Caco-2 (cell line): ENCODE measurements at regions not wholly inside any gene's neighbourhood (a gene's known extent, or its start where the extent isn't known, plus 50 kb on each side); places are given as distances from the start of the nearest gene placed in this dataset.

ENCODE experiments used
- BruUV-seq: library from RNA; stranded (reverse); fragments of 400-500 nt; replicated peaks from 2 replicates; lab custom pipeline; 2021; lab: Mats Ljungman, UMichigan
- CTCF ChIA-PET: fragments of 300-600 bp; sonication (Branson Sonifier 250); formaldehyde crosslinking; loops from one replicate; lab custom pipeline; 2022; ENCODE audit warnings: antibody characterized with exemption; lab: Charles Lee
- POLR2A ChIA-PET: fragments of 300-600 bp; sonication (Branson Sonifier 250); formaldehyde crosslinking; loops from one replicate; lab custom pipeline; 2022; ENCODE audit warnings: antibody characterized with exemption; lab: Charles Lee
- DNase-seq, 2 experiments: peaks; one replicate each; pipeline versions ENCODE4 v3.0.0 to v3.0.0-alpha.2; 2020 to 2022
- H3K27me3 ChIP-seq: replicated peaks from 2 replicates; pipeline ENCODE4 v1.6.0; 2011; ENCODE audit warnings: low read length; ENCODE audit not compliant: control insufficient read depth, insufficient read depth
- H3K36me3 ChIP-seq: 2 replicates; pipeline ENCODE4 v1.5.1; 2011; ENCODE audit warnings: low read length; ENCODE audit not compliant: control insufficient read depth, insufficient read depth
- H3K4me1 ChIP-seq: fragments of 250-450 bp; sonication (Bioruptor Pico); 2 replicates; pipeline ENCODE4 v1.5.1; 2020; ENCODE audit warnings: mild to moderate bottlenecking
- H3K4me3 ChIP-seq: 2 replicates; pipeline ENCODE4 v1.5.1; 2011; ENCODE audit warnings: low read depth, mild to moderate bottlenecking, control low read depth, low read length
- H3K9me3 ChIP-seq: fragments of 250-450 bp; sonication (Bioruptor Pico); 2 replicates; pipeline ENCODE4 v1.5.1; 2020; ENCODE audit warnings: mild to moderate bottlenecking, moderate library complexity
- H3K27ac Mint-ChIP-seq: one replicate; pipeline ENCODE4 v1.8.0; 2022; ENCODE audit warnings: mixed read lengths; ENCODE audit not compliant: unreplicated experiment
- H3K27me3 Mint-ChIP-seq: one replicate; pipeline ENCODE4 v1.8.0; 2022; ENCODE audit warnings: mixed read lengths; ENCODE audit not compliant: insufficient read depth, unreplicated experiment
- H3K36me3 Mint-ChIP-seq: one replicate; pipeline ENCODE4 v1.8.0; 2022; ENCODE audit warnings: mild to moderate bottlenecking, mixed read lengths; ENCODE audit not compliant: insufficient read depth, unreplicated experiment
- H3K4me1 Mint-ChIP-seq: one replicate; pipeline ENCODE4 v1.8.0; 2022; ENCODE audit warnings: low read depth, mixed read lengths; ENCODE audit not compliant: unreplicated experiment
- H3K4me3 Mint-ChIP-seq: one replicate; pipeline ENCODE4 v1.8.0; 2022; ENCODE audit warnings: mild to moderate bottlenecking, moderate library complexity, mixed read lengths; ENCODE audit not compliant: unreplicated experiment
- H3K9me3 Mint-ChIP-seq: one replicate; pipeline ENCODE4 v1.8.0; 2022; ENCODE audit warnings: mixed read lengths; ENCODE audit not compliant: unreplicated experiment
- CTCF ChIP-seq, 2 experiments: fragments of 200-600 bp in 1 of 2; IDR thresholded peaks; 1 replicate in 1 of 2; 2 replicates in 1 of 2; pipeline versions ENCODE4 v1.5.1 to v1.8.0; 2011 to 2022; ENCODE audit warnings: antibody characterized with exemption in 1 of 2, control low read depth in 1 of 2, inconsistent platforms in 1 of 2, low read depth in 1 of 2, low read length in 1 of 2, mild to moderate bottlenecking in 1 of 2, moderate library complexity in 1 of 2; ENCODE audit not compliant: insufficient read depth in 1 of 2, severe bottlenecking in 1 of 2, unreplicated experiment in 1 of 2
- intact Hi-C: fragments of 100-400 bp; cut with micrococcal nuclease; formaldehyde crosslinking; loops from one replicate; pipeline ENCODE4 v1.10.0; 2022; ENCODE audit not compliant: unreplicated experiment

- DNase-seq, result no peak
- no peaks in the 10 kb centered on the region for H3K9me3 Mint-ChIP-seq
- CTCF ChIA-PET, result no interaction called here
- no peaks in the 10 kb centered on the region for H3K27me3 ChIP-seq
- no peaks in the 10 kb centered on the region for H3K4me1 ChIP-seq
- H3K4me3 Mint-ChIP-seq, result no peak overlapping the region
- no peaks in the 10 kb centered on the region for H3K27me3 Mint-ChIP-seq
- POLR2A ChIA-PET, result no interaction called here
- no peak overlapping the region for H3K27ac Mint-ChIP-seq
- H3K36me3 ChIP-seq, result no peaks in the 10 kb centered on the region
- no peaks in the 10 kb centered on the region; the same call in 1 of the 2 replicates for H3K9me3 ChIP-seq
- intact Hi-C loops, result no loop called here
- no peaks in the 10 kb centered on the region for H3K36me3 Mint-ChIP-seq
- no peaks in the 10 kb centered on the region for H3K4me1 Mint-ChIP-seq
- no TSS peak for BruUV-seq
- H3K4me3 ChIP-seq, result no peak overlapping the region
- no peak for TF ChIP-seq CTCF (IDR thresholded peaks at IDR 0.05; ENCODE audit: insufficient read depth in 1 of 2, low read depth in 1 of 2, low read length in 1 of 2, severe bottlenecking in 1 of 2, unreplicated experiment in 1 of 2)
Observed at GRCh38 chr13:75936791-75937190, 300.7 kb downstream of the LMO7 start.

- CTCF ChIA-PET, result no interaction called here
- Mint-ChIP-seq H3K4me3 (no peak overlapping the region), H3K4me1 (no peaks in the 10 kb centered on the region)
Observed at GRCh38 chr13:75935805-75936204, 299.7 kb downstream of the LMO7 start.

GRCh38 chr13:75934889-75935288 is 298.8 kb downstream of the LMO7 start:
- no peak for DNase-seq
- intact Hi-C loops, result no loop called here
- CTCF ChIA-PET, result no interaction called here

More at GRCh38 chr13:75935805-75936204, 299.7 kb downstream of the LMO7 start:
- no peak overlapping the region for H3K27ac Mint-ChIP-seq
- no peaks in the 10 kb centered on the region for H3K9me3 Mint-ChIP-seq
- no peak for DNase-seq
- POLR2A ChIA-PET, result no interaction called here
- Histone ChIP-seq H3K9me3 (no peaks in the 10 kb centered on the region; the same call in 1 of the 2 replicates), H3K36me3 (no peaks in the 10 kb centered on the region), H3K4me1 (no peaks in the 10 kb centered on the region), H3K4me3 (no peak overlapping the region), H3K27me3 (no peaks in the 10 kb centered on the region)
- no peak for TF ChIP-seq CTCF (IDR thresholded peaks at IDR 0.05; ENCODE audit: insufficient read depth in 1 of 2, low read depth in 1 of 2, low read length in 1 of 2, severe bottlenecking in 1 of 2, unreplicated experiment in 1 of 2)
- BruUV-seq, result no TSS peak
- H3K27me3 Mint-ChIP-seq, result no peaks in the 10 kb centered on the region
- intact Hi-C loops, result no loop called here
- no peaks in the 10 kb centered on the region for H3K36me3 Mint-ChIP-seq

More at GRCh38 chr13:75934889-75935288, 298.8 kb downstream of the LMO7 start:
- no peaks in the 10 kb centered on the region for H3K36me3 Mint-ChIP-seq
- Histone ChIP-seq H3K4me3 (no peak overlapping the region), H3K9me3 (no peaks in the 10 kb centered on the region), H3K36me3 (no peaks in the 10 kb centered on the region), H3K27me3 (no peaks in the 10 kb centered on the region), H3K4me1 (no peaks in the 10 kb centered on the region)
- BruUV-seq, result no TSS peak
- H3K27ac Mint-ChIP-seq, result no peak overlapping the region
- no peaks in the 10 kb centered on the region for H3K9me3 Mint-ChIP-seq
- no peak overlapping the region for H3K4me3 Mint-ChIP-seq
- no peaks in the 10 kb centered on the region for H3K27me3 Mint-ChIP-seq
- no peak for TF ChIP-seq CTCF (IDR thresholded peaks at IDR 0.05; ENCODE audit: insufficient read depth in 1 of 2, low read depth in 1 of 2, low read length in 1 of 2, severe bottlenecking in 1 of 2, unreplicated experiment in 1 of 2)
- POLR2A ChIA-PET, result interaction anchor here (0.6 kb wide), 1 partner anchor 712 kb away, joined by 3 read pairs; no protein-coding TSS in a partner anchor
- no peaks in the 10 kb centered on the region for H3K4me1 Mint-ChIP-seq
